GM19438 (cell line): ENCODE measurements at regions not wholly inside any gene's neighbourhood (a gene's known extent, or its start where the extent isn't known, plus 50 kb on each side); places are given as distances from the start of the nearest gene placed in this dataset.
"Not testable (repeated sequence)": the region's sequence is repeated elsewhere in the genome, so short reads cannot be mapped to it uniquely, and the experiment has no call there.

Experiments
- ATAC-seq: cut with Tn5 transposase; IDR thresholded peaks from one replicate; pipeline ENCODE4 v1.9.1; 2021; ENCODE audit warnings: low read depth; ENCODE audit not compliant: unreplicated experiment

DNA sequence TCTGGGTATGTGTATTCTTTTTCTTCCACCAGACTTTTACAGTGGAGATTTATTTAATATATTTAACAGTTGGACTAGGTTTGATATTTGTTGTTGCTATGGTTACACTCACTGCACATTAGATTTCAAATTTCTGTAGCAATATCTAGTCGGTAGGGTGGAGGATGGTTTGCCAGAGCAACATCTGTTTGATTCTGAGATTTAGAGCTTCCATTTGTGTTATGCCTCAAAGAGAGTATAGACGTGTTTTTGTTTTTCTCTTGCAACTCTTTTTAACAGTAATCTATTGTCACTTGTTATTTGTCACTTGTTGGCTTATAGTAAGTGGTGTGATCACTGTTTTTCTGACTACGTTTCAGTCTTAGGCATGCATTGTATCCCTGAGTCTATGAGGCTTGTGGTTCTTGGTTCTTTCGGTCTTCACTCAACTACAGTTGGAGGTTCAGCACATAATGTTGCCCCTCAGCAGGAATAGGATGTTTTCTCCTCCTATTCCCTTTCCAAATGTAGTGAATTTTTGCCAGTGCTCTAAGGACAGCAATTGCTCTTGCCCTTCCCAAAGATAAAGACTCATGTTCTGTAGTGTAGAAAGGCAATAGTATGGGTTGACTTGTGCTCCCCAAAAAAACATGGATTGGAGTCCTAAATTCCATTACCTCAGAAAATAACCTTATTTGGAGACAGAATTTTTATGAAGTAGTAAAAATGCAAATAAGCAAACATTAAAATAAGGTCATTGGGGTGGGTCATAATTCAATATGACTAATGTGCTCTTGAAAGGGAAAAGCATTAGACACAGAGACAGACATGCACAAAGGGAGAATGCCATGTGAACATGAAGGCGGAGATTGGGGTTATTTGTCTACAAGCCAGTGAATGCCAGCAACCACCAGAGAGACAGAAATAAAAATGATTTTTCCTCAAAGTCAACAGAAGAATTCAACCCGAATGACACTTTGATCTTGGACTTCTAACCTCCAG lies 692.1 kb downstream of the DIPK2A start:
- no peak for ATAC-seq

DNA sequence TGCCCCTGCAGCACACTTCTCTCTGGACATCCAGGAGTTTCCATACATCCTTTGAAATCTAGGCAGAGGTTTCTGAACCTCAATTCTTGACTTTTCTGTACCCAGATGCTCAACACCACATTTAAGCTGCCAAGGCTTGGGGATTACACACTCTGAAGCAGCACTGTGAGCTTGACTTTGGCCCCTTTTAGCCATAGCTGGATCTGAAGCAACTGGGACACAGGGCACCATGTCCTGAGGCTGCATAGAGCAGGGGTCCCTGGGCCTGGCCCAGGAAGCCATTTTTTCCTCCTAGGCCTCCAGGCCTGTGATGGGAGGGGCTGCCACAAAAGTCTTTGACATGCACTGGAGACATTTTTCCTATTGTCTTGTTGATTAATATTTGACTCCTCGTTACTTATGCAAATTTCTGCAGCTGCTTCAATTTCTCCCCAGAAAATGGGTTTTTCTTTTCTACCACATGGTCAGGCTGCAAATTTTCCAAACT lies 694.0 kb downstream of the DIPK2A start:
- ATAC-seq, result no peak

GRCh38 chr3:144670571-144670970 lies 698.9 kb downstream of the DIPK2A start:
- no peak for ATAC-seq

DNA sequence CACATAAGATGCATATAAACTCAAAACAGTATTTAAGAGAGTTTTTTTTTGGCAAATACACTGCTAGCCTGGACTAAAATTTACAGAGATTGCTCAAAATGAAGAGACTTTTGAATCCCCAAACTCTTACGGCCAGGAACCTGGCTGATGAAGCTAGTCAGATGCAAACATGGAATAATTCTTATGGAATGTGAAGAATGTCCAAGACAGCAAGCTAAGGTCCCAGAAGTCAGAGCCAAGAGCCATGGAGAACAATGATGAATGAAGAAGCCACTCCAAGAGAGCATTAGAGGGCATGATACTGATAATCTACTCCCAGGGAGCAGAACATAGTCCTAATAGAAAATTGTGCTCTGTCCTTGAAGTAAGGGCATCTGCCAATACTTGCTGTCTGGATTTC lies 705.5 kb downstream of the DIPK2A start:
- no peak for ATAC-seq

DNA sequence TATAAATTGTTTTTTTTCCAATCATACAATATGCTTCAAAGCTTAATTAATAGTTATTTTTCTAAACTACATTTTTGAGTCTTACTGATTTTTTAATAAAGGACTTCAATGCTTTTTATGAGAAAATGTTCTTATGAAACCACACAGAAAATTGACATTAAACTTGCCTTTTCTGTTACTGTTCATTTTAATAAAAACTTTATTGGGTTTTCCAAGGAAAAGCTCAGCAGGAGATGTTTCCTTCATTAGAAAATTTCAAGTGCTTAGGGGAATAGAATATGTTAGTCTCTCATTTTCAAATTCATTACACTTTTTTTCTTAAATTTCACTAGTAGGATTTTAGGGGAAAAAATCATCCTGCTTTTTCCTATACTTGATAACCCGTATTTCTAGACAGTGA lies 711.4 kb downstream of the DIPK2A start:
- no peak for ATAC-seq

- no peak for ATAC-seq
These were observed 716.2 kb downstream of the DIPK2A start for GRCh38 chr3:144687862-144688261.

DNA sequence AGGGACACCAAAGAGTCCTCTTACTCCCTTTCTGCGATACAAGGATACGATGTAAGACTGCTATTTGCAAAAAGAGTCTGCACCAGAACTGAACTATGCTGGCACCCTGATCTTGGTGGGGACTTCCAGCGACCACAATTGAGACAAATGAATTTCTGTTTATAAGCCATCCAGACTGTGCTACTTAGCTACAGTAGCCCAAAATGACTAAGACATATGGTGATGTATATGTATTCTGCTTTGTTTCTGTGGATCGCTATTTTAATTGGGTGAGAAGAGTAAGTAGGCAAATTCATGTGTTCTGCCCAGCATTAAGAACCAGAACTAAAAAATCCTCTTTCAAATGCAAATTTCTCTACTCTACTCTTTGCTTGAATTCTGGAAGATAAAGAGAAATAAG lies 720.9 kb downstream of the DIPK2A start:
- no peak for ATAC-seq

DNA sequence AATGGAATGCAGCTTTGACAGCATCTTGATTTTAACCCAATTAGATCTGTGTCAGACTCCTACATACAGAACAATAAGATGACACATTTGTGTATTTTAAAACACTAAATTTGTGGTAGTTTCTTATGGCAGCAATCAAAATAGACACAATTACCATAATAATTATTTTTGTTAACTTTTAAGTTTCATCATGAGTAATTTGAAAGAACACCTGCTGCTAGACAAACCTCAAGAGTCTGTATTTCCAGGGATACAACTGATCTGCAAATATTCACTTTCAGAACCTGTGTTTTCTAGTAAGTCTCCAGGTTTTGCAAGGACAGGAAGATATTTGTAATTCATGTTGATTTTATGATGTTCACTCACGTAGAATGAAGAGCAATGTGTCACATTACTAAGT lies 736.8 kb downstream of the DIPK2A start:
- no peak for ATAC-seq

- ATAC-seq, result no peak
These were observed 765.7 kb downstream of the DIPK2A start for GRCh38 chr3:144737281-144737680.

GRCh38 chr3:144743225-144743668 lies 771.6 kb downstream of the DIPK2A start:
- ATAC-seq, result no peak

GRCh38 chr3:144744473-144744872 lies 772.9 kb downstream of the DIPK2A start:
- ATAC-seq, result no peak

GRCh38 chr3:144746631-144747030 lies 775.0 kb downstream of the DIPK2A start:
- no peak for ATAC-seq

DNA sequence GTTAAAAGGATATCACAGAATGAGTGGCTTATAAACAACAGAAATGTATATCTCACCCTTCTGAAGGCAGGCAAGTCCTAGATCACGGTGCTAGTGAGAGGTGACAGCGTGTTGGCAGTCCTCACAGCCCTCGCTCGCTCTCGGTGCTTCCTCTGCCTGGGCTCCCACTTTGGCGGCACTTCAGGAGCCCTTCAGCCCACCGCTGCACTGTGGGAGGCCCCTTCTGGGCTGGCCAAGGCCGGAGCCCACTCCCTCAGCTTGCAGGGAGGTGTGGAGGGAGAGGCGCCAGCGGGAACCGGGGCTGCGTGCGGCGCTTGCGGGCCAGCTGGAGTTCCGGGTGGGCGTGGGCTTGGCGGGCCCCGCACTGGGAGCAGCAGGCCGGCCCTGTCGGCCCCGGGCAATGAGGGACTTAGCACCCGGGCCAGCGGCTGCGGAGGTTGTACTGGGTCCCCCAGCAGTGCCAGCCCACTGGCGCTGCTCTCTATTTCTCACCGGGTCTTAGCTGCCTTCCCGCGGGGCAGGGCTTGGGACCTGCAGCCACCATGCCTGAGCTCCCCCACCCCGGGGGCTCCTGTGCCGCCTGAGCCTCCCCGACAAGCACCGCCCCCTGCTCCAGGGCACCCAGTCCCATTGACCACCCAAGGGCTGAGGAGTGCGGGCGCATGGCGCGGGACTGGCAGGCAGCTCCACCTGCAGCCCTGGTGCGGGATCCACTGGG lies 778.1 kb downstream of the DIPK2A start:
- not testable (repeated sequence) for ATAC-seq

DNA sequence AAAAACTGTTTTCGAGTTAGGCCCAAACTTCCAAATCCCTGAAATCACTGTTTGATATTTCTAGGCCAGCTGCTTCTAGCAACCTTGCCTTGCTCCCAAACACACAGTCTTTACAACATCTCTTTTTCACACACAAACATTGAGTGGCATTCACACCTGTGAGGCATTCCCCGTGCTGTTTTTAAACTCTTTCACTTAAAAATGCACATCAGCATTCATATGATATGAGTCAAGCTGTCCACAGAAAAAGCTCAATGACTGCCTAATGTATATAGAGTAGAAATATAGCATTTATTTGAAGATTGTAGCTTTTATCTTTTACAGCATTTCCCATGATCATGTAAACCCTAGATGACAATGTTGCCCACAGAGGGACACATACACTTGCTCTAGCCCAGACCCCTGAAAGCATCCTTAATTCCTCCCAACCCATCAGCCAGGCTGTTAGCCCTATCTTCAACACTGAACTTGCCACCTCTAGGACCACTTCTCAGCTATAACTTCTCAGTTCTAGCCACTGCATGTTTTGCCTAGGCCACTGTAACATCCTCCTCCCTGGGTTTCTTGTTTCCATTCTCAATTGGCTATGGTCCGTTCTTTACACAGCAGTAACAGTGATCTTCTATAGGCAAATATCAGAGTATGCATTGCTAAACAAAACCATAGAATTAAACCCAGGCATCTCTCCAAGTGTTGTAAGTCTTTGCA lies 782.6 kb downstream of the DIPK2A start:
- no peak for ATAC-seq

- no peak for ATAC-seq
These were observed 785.2 kb downstream of the DIPK2A start for GRCh38 chr3:144756704-144757440.

- no peak for ATAC-seq
These were observed 789.2 kb downstream of the DIPK2A start for GRCh38 chr3:144760831-144761230.

DNA sequence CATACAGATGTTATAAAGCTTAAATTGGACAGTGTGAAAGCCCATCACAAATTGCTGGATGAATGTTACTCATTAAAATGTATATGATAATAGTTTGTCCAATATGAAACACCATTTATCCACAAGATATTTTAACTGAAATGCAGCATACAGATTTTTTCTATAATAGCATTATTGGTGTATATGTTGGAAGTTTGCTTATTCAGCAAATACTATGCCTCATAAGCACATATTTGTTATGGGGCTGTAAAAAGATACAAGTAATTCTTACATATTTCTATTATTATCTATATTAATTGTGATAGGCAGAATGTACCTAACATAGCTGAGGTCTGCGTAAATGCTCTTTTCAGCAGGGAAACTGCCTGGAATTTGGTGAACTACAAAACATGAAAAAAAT lies 790.5 kb downstream of the DIPK2A start:
- ATAC-seq, result no peak

- peak; percentile 98 for ATAC-seq
These were observed 792.3 kb downstream of the DIPK2A start for GRCh38 chr3:144763878-144764454.

GRCh38 chr3:144770281-144770680 lies 798.7 kb downstream of the DIPK2A start:
- ATAC-seq, result no peak

DNA sequence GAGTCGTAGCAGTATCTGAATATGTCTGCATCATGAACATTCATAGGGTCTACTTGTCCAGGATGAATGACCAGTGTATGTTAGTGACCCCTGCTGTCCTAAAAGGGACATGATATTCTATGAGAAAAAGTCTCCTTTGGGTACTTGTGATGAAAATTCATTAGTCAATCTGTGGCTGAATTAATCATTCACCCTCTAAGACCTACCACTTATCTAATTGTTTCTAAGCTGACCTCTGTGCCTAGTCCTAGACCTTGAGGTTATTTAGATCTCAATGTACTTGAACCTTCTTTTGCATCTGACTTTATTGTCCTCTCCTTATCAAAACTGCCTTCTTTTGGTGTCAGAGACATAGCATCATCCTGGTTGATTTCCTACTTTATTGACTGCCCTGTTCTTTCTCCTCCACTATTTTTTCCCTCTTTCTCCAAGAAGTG lies 799.3 kb downstream of the DIPK2A start:
- ATAC-seq, result no peak
